ENCODE measurements at regions not wholly inside any gene's neighbourhood (a gene's known extent, or its start where the extent isn't known, plus 50 kb on each side); places are given as distances from the start of the nearest gene placed in this dataset.
"Not testable (repeated sequence)": the region's sequence is repeated elsewhere in the genome, so short reads cannot be mapped to it uniquely, and the experiment has no call there.

- DNase-seq: no peak
Observed at GRCh38 chr2:11075221-11075620, 80.0 kb upstream of the SLC66A3 start.

DNA sequence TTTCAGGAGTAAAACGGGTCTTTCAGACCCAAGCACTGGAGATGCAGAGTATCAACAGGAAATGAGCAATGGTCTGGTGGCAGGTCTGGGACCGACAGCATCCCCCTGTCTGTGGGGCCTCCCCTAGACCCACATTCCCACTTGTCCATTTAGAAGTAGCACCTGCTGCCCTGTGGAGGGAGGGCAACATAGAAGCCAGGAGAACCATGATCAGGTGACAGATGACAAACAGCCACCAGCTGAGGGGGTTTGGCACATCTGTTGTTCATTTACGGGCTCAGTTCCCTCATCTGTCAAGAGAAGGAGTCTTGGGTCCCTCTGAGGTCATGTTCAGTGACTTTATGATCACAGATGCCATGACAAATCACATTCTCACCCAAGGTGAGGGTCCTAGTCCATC lies 77.9 kb upstream of the SLC66A3 start:
- no peak for DNase-seq

- no peak for DNase-seq
Observed at GRCh38 chr2:11079136-11079824, 76.0 kb upstream of the SLC66A3 start.

DNA sequence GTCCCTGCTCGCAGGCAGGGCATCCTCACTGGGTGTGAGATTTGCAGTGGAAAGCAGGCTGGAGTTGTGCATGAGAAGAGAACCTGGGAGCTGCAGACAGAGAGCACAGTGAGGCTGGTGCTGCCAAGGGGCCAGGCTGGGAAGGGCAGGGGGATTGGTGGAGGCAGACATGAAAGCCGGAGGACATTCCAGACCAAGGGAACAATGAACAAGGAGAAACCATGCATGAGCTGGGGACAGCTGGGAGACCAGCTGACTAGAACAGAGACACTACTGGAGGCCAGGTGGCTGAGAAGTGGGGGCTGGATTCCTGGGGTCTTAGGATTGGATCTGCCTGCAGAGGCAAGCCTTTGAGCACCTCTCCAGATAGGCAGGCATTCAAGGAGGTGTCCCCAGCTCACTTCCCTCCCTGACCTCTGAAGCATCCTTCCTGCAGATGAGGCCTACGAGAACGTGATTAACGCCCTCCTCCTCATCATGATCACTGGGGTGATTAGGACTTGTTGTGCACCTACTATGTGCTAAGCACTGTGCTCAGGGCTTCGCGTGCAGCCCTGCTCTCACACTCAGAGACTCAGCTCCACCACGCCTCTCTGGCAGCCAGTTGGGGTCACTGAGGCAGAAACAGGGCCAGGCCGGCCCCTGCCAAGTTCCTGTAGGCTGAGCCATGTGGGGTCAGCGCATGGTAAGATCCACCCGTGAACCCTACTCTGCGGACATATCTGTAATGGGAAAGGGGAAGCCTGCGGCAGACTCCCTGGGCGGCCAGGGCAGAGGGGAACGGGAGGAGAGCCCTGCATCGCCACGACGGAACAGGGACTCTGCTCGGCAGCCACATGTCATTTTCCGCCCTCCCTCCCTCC lies 74.8 kb upstream of the SLC66A3 start:
- DNase-seq: no peak

DNA sequence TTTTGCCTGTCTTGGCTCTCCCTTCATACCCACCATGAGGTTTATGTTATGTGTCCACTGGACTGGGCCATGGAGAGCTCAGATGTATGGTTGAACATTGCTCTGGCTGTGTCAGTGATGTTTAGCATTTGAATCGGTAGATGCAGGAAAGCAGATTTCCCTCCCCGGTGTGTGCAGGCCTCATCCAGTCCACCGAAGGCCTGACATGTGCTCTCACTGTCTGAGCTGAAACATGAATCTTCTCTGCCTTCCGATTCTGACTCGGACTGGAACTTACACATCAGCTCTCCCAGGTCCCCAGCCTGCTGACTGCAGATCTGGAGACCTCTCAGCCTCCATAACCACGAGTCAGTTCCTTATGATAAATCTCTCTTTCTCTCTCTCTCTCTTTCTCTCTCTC lies 72.4 kb upstream of the SLC66A3 start:
- no peak for DNase-seq

- DNase-seq: not testable (repeated sequence)
Observed at GRCh38 chr2:11088821-11089220, 66.4 kb upstream of the SLC66A3 start.

DNA sequence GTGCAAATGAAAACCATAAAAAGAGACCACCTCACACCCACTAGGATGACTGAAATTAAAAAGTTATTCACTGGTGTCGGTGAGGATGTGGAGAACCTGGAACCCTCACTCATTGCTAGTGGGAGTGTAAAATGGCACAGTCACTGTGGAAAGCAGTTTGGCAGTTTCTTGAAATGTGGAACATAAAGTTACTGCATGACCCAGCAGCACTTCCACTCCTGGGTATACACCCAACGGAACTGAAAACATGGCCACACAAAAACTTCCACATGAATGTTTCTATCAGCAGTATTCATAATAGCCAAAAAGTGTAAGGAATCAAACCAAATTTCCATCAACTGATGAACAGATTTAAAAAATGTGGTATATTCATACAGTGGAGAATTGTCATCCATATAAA lies 65.1 kb upstream of the SLC66A3 start:
- no peak for DNase-seq

DNA sequence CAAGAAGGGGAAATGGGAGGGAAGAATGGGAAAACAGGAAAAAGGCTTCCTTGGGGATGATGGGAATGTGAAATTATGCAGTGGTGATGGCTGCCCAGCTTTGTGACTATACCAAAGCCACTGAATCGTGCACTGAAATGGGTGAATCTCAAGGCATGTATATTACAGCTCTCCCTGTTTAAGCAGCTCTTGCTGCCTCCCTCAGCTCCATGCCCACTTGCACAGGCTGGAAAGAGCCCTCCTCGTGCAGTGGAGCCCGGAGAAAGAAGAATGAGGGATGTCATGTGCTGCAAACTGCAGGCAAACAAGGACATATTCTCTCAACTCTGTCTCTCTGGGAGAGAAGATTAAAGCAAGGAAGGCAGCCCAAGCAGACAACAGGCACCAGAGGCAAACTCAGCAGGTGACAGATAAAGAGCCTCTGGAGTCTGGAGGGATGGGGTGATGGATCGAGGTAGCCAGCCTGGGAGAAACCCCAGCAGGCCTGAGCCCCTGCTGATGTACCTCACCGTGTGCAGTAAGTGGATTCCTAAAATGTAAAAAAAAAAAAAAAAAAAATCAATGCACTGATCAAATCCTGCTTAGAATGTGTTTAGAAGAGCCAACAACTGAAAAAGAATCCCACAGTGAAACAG lies 62.4 kb upstream of the SLC66A3 start:
- DNase-seq: no peak

- DNase-seq: no peak
Observed at GRCh38 chr2:11093467-11093866, 61.8 kb upstream of the SLC66A3 start.

DNA sequence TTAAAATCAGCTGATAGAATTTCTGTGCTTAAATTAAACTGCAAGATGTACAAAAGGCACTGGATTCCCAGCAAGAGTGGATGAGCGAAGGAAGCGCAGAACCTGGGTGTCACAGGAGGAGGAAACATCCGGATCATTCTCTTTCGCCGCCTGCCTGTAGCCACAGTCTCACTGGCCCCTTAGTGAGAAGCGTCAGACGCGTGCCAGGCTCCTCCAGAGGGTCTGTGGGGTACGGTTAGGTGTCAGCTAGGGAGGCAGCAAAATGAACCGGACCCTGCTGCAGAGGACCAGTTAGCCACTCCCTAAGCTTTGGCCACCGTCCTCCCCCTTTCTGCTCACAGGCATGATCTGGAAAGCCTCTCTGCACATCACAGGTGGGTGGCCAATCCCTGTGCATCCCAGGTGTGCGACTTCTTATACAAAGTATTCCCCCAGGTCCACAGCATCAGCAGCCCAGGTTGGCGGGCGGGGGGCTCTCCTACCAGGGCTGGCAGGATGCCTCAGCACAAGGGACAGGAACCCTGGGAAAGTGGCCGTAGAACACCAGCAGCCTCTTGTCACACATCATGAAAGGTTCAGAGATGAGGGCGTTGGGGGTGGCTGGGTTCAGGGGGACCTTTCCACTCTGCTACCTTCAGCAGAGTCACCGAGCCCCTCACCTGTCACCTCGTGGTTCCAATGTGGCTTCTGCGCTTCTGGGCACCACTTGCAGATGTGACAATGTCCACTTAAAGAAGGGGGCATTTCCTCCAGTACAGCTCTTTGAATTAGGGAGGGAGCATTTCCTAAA lies 61.1 kb upstream of the SLC66A3 start:
- no peak for DNase-seq

- DNase-seq: no peak
Observed at GRCh38 chr2:11096591-11096990, 58.7 kb upstream of the SLC66A3 start.

DNA sequence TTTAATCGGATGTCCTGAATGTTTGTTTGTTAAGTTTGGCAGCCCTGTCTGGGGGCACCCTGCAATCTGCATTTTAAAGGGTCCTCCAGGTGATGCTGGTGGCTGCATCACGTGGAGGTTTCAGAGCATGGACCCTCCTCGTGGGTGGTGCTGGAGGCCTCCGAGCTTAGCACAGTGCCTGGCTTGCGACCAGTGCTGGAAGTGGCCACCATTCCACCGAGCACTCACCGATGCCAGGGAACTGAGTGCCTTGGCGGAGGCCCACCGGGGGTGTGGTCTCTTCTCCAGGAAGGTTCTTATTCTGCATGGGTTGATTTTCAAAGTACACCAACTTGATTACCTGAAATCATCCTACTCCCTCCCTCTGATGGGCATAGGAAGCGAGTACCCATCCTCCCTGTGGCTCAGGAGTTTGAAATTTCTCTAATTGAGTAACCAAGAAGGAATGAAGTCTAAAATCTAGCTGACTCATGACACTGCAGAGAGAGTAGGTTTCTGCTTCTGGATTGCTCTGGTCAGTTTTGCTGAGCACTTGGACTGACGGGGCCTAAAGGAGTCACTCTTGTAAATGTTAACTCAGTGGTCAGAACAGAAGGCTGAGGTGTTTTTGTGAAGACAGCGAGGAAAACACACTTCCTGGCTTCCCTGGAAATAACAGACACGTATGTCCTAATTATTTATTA lies 58.1 kb upstream of the SLC66A3 start:
- DNase-seq: no peak

GRCh38 chr2:11097854-11098387 lies 57.3 kb upstream of the SLC66A3 start:
- DNase-seq: no peak

DNA sequence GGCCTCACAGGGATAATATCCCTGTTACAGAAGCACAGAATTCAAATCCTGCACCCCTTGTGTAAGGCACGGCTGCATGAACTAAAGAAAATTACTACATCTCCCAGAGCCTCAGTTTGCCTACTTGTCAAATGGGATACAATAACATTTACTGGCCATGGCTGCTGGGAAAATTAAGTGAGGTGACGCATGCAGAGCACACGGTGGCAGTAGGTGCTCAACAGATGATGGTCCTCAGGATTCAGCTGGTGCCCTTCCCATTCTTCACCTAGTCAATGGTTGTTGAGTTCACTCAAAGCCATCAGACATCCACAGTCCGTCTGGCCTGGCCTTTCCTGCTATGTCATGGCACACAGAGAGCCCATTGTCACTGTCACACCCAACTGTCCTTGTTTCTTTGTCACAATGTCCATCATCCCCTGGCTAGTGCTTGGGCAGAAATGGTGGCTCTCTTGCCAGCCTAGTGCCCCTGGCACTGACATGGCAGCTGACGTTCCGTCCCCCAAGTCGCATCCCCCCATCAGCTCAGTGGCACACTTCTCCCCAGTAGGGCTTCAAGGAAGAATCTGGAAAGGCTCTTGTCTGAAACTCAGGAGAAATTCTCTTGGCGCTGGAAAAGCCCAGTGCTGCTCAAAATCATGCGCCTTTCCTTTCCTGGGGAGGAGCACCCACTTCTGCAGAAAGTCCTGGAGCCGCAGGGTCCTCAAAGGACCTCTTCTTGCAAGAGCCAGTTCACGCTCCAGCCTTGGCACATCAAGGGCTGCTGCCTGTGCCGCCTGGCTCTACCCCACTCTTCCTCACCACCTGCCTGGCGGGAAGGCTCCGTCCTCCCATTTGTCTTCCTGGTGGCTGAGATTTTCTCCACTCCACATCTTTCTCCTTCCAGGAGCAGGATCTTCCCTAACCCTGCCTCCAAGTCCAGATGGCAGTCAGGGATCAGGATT lies 55.9 kb upstream of the SLC66A3 start:
- DNase-seq: no peak

DNA sequence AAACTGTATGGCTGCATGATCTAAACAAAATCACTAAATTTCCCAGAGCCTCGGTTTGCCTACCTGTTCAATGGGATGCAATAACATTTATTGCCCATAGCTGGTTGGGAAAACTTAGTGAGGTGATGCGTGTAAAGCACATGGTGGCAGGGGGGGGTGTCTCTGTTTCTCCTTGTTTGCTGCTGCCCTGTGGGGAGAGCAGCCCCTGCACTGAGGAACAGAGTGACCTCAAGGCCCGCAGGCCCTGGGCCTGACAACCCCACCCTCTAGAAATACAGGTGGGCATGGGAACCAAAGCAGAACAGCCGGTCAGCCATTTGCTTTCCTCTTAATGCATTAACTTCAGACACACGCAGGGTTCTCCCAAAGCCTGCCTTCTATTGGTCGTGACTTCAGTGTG lies 55.1 kb upstream of the SLC66A3 start:
- DNase-seq: no peak

DNA sequence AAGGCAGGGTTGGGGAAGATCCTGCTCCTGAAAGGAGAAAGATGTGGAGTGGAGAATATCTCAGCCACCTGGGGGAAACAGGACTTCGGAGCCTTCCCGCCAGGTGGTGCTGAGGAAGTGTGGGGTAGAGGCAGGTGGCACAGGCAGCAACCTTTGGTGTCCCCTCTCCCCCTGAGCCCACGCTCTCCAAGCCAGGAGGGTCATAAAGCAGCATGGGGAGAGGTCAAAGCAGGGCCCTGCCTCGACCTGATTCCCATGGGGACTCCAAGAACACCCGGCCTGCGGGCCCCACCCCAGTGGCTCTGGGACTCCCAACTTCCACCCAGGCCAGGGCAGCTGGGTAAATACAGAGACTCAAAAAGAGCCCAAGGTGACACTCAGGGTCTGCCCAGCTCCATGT lies 54.3 kb upstream of the SLC66A3 start:
- no peak for DNase-seq

- DNase-seq: no peak
Observed at GRCh38 chr2:11101430-11101829, 53.8 kb upstream of the SLC66A3 start.

- DNase-seq: no peak
Observed at GRCh38 chr2:11102466-11102865, 52.8 kb upstream of the SLC66A3 start.

DNA sequence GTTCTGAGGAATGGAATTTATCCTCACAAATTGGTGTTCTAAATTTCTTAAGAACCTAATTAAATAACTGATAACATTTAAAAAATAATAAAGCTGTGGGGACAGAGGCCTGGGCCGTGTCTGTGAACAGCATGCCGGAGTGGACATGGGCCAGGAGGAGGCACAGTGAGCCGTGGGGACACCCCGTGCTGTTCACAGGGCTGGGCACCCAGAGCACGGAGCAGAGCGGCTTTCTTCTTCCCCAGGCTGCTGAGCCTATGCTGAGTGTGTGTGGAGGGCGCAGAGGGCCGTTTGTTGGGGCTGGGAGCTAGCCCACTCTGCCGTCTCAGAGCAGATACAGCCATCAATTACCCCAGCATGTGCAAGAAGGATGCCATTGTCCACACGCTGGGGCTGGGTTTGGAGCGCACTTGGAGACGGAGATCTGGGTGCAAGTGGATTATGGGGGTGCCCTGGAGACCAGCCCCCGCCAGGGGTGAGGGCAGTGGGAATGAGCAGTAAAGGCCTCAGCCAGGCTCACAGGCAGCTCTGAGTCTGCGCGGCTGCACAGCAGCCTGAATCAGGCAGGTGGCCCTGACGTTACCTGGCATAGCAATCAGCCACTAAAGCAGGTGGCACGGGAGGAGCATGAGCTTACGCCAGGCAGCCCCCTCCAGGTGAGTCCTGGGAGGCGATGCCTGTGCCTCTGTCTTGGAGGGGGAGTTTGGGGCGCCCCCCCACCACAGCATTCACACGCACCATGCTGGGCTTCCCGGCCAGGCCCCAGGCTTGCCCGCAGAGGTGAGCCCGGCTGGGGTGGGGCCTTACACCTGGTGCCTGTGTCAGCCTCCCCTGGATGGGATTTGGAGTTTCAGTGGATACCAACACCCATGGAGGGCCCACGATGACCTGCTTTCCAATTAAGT lies 52.1 kb upstream of the SLC66A3 start:
- DNase-seq: no peak
